Right lobe of liver (tissue), 6 donors: ENCODE measurements at regions not wholly inside any gene's neighbourhood (a gene's known extent, or its start where the extent isn't known, plus 50 kb on each side); places are given as distances from the start of the nearest gene placed in this dataset.

Source experiments
- ATAC-seq, 4 donors: fragments of 200-7000 bp; cut with Tn5 transposase; one replicate each; pipeline ENCODE4 v1.9.1; 2020; ENCODE audit warnings: mild to moderate bottlenecking in 4 of 4, moderate library complexity in 4 of 4
- DNase-seq, 3 donors: peaks; one replicate each; pipeline ENCODE4 v3.0.0-alpha.2; 2020
- H3K27ac ChIP-seq, 3 donors: fragments of 200-600 bp; one replicate each; pipeline ENCODE4 v1.8.0; 2022
- H3K27me3 ChIP-seq, 2 donors: fragments of 200-600 bp; one replicate each; pipeline ENCODE4 v1.8.0; 2022
- H3K36me3 ChIP-seq, 4 donors: fragments of 200-600 bp; sonication (generic) in 1 of 4; one replicate each; pipeline versions ENCODE4 v1.5.1 to v1.8.0; 2017 to 2022; ENCODE audit warnings: control low read depth in 1 of 4
- H3K4me1 ChIP-seq, 4 donors: fragments of 200-600 bp; sonication (generic) in 1 of 4; one replicate each; pipeline versions ENCODE4 v1.5.1 to v1.8.0; 2017 to 2022; ENCODE audit warnings: control low read depth in 1 of 4
- H3K4me3 ChIP-seq, 3 donors: fragments of 200-600 bp; one replicate each; pipeline ENCODE4 v1.8.0; 2022
- H3K9me3 ChIP-seq, 4 donors: fragments of 200-600 bp; sonication (generic) in 1 of 4; one replicate each; pipeline versions ENCODE4 v1.5.1 to v1.8.0; 2017 to 2022; ENCODE audit warnings: control low read depth in 1 of 4
- POLR2A ChIP-seq: fragments of 450-650 bp; IDR thresholded peaks from one replicate; pipeline ENCODE4 v1.6.1; 2017; ENCODE audit warnings: antibody characterized with exemption, mild to moderate bottlenecking
- WGBS: methylation state at CpG from one replicate; pipeline ENCODE4 v1.1.6; 2018; ENCODE audit warnings: low coverage, low lambda C conversion rate; ENCODE audit not compliant: insufficient coverage; ENCODE audit errors: missing lambda C conversion rate; 5-methylcytosine and 5-hydroxymethylcytosine counted together
- intact Hi-C, 2 donors: fragments of 100-400 bp; cut with DNase I; formaldehyde crosslinking; loops; one replicate each; pipeline versions ENCODE4 v1.11.2 to v1.14.1; 2022
- TF ChIP-seq, protein P1 (sequence below), 4 donors: fragments of 200-600 bp in 3 of 4; fragments of 450-650 bp in 1 of 4; IDR thresholded peaks; one replicate each; pipeline versions ENCODE4 v1.5.1 to v1.8.0; 2016 to 2022; ENCODE audit warnings: antibody characterized with exemption in 4 of 4, mild to moderate bottlenecking in 2 of 4
- donor health status: DM: no; HTN: yes; CAD: no.
- donor health status: DM: no; HTN: no; CAD: no.
- donor health status: DM: no; HTN: no; CAD: no.
- donor health status: DM: no; HTN: yes; CAD: no.
- donor health status: DM: no; HTN: yes; CAD: no.

DNA sequence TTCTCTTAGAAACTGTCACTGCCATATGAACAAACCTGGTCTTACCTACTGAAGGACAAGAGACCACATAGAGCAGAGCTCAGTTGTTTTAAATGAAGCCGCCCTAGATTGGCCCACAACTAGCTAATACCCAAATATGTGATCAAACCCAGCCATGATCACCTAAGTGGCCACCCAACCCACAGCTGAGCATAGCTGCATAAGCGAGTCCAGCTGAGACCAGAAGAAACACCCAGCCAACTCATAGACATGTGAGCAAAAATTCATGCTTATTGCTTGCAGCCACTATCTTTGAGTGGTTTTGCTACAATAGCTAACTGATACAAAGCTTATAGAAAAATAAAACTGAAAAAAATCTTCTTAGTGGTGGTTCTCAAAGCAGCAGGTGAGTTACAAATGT is 124.3 kb upstream of the CPNE4 start:
- no peak overlapping the region for H3K27ac ChIP-seq
- no peak overlapping the region for H3K4me3 ChIP-seq
- H3K4me1 ChIP-seq, result peaks cover 0 to under 1% (median 0%) of the 10 kb centered on the region in 4 donors
- ATAC-seq, result no peak
- no peak for DNase-seq
- no peaks in the 10 kb centered on the region for H3K9me3 ChIP-seq
- 64% methylated on average over 2 of the region's 2 CpGs for WGBS
- no peaks in the 10 kb centered on the region for H3K27me3 ChIP-seq
- intact Hi-C loops, result no loop called here
- TF ChIP-seq, protein P1, sequence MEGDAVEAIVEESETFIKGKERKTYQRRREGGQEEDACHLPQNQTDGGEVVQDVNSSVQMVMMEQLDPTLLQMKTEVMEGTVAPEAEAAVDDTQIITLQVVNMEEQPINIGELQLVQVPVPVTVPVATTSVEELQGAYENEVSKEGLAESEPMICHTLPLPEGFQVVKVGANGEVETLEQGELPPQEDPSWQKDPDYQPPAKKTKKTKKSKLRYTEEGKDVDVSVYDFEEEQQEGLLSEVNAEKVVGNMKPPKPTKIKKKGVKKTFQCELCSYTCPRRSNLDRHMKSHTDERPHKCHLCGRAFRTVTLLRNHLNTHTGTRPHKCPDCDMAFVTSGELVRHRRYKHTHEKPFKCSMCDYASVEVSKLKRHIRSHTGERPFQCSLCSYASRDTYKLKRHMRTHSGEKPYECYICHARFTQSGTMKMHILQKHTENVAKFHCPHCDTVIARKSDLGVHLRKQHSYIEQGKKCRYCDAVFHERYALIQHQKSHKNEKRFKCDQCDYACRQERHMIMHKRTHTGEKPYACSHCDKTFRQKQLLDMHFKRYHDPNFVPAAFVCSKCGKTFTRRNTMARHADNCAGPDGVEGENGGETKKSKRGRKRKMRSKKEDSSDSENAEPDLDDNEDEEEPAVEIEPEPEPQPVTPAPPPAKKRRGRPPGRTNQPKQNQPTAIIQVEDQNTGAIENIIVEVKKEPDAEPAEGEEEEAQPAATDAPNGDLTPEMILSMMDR (IDR thresholded peaks at IDR 0.05), result no peak
- no peaks in the 10 kb centered on the region for H3K36me3 ChIP-seq

DNA sequence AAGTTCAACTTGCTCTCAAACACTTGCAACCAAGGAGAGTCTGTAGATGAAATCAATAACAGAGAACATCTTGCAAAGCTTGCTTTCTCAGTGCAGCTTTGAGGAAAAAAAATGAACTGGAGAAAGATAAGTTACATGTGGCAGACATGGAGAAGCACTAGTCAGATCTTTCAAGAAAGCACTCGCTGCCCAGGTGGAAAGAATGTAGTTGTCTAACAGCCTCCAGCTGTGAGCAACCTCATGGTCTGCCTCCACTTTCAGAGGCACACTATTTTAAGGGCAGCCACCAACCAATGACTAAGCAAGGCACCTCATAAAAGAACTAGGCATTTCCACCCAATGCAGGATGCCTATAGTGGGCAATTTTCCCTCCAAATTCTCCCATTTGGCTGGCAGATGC is 125.4 kb upstream of the CPNE4 start:
- ATAC-seq, result no peak
- no peaks in the 10 kb centered on the region for H3K9me3 ChIP-seq
- no peak for TF ChIP-seq POLR2A
- TF ChIP-seq, protein P1 (IDR thresholded peaks at IDR 0.05), result no peak

DNA sequence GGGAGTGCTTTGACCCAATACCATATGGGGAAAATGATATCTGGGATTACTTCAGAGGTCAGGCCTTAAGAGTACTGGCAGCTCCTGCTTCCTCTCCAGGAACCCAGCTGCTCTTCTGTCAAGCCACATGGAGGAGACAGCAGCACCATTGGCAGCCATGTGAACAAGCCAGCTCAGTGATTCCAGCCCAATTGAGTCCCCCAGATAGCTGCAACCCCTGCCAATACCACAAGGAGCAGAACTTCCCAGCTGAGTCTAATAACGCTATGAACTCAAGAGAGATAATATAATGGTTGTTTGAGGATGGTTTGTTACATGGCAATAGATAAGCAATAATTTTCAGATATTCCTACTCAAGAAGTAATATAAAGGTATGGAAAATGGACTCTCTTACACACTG is 126.8 kb upstream of the CPNE4 start:
- DNase-seq (no peak), ATAC-seq (no peak)
- Histone ChIP-seq H3K27ac (no peak overlapping the region), H3K9me3 (no peaks in the 10 kb centered on the region), H3K4me1 (peaks cover 0 to 5% (median 0%) of the 10 kb centered on the region in 4 donors), H3K4me3 (no peak overlapping the region), H3K27me3 (no peaks in the 10 kb centered on the region), H3K36me3 (no peaks in the 10 kb centered on the region)
- 25% methylated on average over 1 of the region's 1 CpG for WGBS
- TF ChIP-seq, protein P1 (IDR thresholded peaks at IDR 0.05), result no peak
- TF ChIP-seq POLR2A, result no peak
- intact Hi-C loops, result no loop called here

More for the DNA sequence above, 125.4 kb upstream of the CPNE4 start:
- Histone ChIP-seq H3K27ac (no peak overlapping the region), H3K4me1 (peaks cover 0 to 5% (median 0%) of the 10 kb centered on the region in 4 donors), H3K4me3 (no peak overlapping the region), H3K36me3 (no peaks in the 10 kb centered on the region), H3K27me3 (no peaks in the 10 kb centered on the region)
- WGBS, result 30% methylated on average over 1 of the region's 1 CpG
- intact Hi-C loops, result no loop called here
- no peak for DNase-seq

DNA sequence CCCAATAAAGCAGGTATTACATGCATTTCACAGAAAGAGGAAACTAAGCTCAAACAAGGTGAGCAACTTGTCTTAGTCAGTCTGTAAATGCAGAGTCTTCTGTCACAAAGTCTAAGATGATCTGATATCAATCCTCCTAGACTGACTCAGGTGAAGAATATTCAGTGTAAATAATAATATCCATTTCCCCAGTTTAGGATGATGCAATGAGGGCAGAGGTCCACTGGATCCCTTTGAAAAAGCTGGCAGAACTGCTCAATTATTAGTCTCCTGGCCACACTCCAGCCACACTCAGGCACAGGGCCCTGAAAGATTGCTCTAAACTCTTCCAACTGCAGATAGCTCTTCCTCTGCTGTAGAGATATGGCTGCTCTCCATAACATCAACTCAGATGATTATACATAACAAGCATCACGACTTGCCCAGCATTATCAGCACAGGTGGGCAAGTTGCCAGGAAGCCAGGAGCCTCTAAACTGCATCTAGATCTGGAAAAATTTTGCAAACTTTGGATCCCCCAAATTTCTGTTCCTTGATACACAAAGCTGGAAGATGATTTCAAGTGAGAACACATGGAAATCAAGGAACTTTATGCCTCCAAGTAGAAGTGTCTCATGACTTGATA is 129.8 kb upstream of the CPNE4 start:
- 0% methylated on average over 1 of the region's 1 CpG for WGBS
- peak; percentile 51 to 88 (median 79) for ATAC-seq
- peak; percentile 46 to 57 (median 52) for DNase-seq

More for the DNA sequence above, 129.8 kb upstream of the CPNE4 start:
- Histone ChIP-seq H3K27me3 (no peaks in the 10 kb centered on the region), H3K4me3 (no peak overlapping the region), H3K36me3 (no peaks in the 10 kb centered on the region), H3K4me1 (peaks cover 0 to 5% (median 0%) of the 10 kb centered on the region in 4 donors), H3K9me3 (no peaks in the 10 kb centered on the region), H3K27ac (no peak overlapping the region)
- intact Hi-C loops, result no loop called here
- TF ChIP-seq, protein P1 (IDR thresholded peaks at IDR 0.05), result no peak
- no peak for TF ChIP-seq POLR2A
